Right ventricle myocardium inferior (tissue), 1 donor: ENCODE measurements at regions not wholly inside any gene's neighbourhood (a gene's known extent, or its start where the extent isn't known, plus 50 kb on each side); places are given as distances from the start of the nearest gene placed in this dataset.

Source experiments
- ATAC-seq: fragments of 200-7000 bp; cut with Tn5 transposase; one replicate; pipeline ENCODE4 v1.9.1; 2020; ENCODE audit warnings: mild to moderate bottlenecking, moderate library complexity
- DNase-seq: peaks from one replicate; pipeline ENCODE4 v3.0.0; 2021; ENCODE audit errors: missing footprints
- intact Hi-C: fragments of 100-400 bp; cut with DNase I; formaldehyde crosslinking; loops from one replicate; pipeline ENCODE4 v1.11.0; 2022
- donor health status: DM: no; HTN: yes; CAD: no; lungs with severe emphysema.

DNA sequence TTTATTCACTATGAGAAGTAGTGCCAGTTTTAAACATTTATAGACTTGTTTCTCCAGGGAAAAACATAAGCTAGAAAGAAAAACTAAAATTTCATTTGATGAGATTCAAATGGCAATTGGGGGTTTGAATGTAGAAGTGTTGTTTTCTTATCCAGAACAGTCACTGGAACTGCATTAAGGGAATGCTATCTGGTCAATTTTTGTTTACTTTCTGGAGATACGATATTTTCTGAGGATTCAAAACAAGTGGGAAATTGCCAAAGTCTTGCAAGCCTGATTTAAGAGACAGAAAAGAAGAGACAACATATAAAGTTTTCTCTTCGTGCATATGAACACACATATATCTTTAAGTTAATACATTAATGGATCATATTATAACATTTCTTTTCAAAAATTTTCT lies 118.4 kb downstream of the NXNL2 start:
- DNase-seq (no peak), ATAC-seq (no peak)
- intact Hi-C loops = no loop called here

DNA sequence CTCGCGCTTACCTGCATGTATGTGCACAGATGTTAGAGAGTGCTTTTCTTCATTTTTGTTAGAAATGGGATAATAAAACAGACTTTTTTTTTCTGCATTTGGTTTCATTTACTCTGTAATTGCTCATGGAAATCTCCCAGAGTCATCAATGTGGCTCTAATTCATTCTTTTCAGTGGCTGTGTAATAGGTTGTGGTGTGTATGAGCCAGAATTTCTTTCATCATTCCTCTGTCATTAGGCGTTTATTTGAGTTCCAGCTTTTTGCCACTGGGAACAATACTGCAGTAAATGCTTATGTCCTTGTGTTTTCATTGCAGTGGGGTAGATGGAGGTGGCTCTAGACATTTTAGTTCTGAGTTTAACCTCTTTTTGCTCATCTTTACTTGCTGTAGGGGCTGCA lies 118.9 kb downstream of the NXNL2 start:
- intact Hi-C loops = no loop called here
- DNase-seq = no peak
- ATAC-seq = no peak

DNA sequence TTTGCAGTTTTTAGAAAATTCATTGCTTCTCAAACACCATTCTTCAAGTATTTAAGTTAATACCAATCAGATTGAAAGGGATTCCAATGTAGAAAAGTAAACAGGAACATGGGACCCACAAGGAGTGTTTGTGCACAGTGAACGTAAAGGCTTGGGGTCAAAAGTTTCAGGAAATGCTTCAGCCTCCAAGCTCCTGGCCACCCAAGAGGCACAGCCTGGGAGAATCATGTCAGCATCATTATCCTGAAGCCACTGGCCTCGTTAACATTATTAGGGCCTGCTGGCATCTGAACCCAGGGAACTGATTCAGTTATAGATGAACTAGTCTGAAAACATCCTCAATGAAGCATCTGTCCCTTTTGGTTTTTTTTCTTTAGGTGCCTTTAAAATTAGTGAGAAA lies 122.9 kb downstream of the NXNL2 start:
- DNase-seq (no peak), ATAC-seq (peak; percentile 37)
- intact Hi-C loops = loop anchor here (5.0 kb wide), 2 partner anchors 69 to 344 kb away; no protein-coding TSS in a partner anchor

DNA sequence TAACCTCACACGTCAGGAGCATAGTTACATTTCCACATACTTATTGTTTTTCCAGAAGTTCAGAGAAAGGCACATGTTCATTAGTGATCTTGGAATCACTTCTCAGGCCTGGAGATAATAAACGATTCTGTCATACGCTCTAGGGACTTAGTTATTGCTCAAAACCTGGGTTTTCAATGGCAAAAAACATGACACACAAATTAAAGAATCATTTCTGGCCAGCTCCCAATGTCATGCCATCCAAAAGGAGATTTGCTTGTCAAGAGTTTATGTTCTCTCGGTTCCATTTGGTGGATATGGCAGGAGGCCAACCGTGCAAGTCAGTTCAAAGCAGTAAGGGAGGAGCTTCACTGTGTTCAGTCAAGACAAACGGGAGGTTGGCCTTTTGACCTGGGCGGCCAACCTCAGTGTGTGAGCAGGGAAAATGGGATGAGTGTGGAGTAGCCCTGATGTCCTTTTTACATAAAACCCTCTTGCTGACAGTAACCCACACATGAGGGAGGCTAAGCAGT lies 123.4 kb downstream of the NXNL2 start:
- DNase-seq (no peak), ATAC-seq (peak; percentile 84)
- intact Hi-C loops = loop anchor here (5.0 kb wide), 2 partner anchors 69 to 344 kb away; no protein-coding TSS in a partner anchor

DNA sequence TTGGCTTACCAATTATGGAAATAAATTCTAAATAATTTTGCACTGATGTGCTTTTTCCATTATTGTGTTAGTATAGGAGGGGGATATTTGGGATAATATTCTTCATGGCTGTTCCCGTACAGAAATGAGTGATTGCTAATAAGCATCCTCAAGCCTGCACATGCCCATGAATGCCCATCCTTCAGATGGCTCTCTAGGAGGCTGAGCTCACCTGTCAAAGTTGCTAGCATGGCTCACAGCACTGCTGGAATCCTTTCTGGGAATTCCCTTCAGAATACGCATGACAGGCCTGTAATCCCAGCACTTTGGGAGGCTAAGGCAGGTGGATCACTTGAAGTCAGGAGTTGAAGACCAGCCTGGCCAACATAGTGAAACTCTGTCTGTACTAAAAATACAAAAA lies 124.1 kb downstream of the NXNL2 start:
- intact Hi-C loops = loop anchor here (5.0 kb wide), 2 partner anchors 68 to 343 kb away; no protein-coding TSS in a partner anchor

DNA sequence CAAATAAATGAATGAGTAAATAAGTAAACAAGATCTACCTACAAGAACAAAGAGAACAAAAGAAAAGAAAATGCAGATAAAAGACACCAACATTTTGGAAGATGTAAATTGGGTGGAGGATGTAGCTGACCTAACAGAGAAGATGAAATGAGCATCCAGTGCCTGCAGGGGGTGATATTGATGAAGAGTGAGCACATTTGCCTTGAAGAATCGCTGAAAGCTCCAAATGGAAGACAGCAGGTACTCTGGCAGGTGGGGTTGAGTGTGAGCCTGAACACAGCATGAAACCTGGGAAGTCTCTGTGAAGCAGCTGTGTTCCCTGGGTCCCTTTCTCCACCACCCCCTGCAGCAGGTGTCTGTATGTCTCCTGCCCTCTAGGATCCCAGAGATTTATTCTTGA lies 125.6 kb downstream of the NXNL2 start:
- intact Hi-C loops = no loop called here
- no peak for ATAC-seq
- no peak for DNase-seq

More for the DNA sequence above, 124.1 kb downstream of the NXNL2 start:
- ATAC-seq = no peak
- no peak for DNase-seq

DNA sequence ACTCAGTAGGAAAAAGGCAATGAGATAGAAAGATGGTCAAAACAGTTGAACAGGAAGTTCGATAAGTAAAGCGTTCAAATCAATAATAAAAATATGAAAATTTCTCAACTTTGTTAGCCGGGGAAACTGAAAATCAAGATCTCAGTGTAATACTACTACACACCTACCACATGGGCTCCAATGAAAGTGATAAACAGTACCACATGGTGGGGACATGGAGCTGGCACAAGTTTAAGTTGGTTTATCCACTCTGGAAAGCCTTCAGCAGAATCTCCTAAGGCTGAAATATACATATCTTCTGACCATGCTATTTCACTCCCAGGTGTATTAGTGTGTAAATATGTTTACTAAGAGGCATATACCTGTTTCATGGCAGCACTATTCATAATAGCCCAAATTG lies 126.8 kb downstream of the NXNL2 start:
- no peak for DNase-seq
- no peak for ATAC-seq
- intact Hi-C loops = no loop called here

DNA sequence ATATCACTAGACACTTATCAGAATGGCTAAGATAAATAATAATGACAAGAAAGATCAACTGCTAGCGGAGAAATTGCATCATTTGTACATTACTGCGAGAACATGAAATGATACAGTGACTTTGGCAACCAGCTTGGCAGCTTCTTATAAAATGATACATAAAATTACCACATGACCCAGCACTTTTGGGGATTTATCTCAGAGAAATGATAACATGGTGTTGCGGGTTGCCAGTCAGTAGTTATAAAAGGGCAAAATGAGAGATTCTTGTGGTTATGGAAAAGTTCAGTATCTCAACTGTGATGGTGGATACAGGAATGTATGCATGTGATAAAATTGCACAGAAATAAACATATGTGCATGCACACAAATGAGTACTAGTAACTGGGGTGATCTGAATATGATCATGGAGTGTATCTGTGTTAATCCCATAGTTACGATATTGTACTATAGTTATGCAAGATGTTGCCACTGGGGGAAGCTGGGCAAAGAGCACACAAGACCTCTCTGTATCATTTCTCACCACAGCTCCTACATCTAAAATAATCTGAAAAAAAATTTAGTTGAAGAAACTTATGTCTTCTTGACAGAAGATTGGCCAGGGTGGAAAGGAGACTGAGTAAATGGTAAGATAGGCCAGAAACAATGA lies 128.9 kb downstream of the NXNL2 start:
- ATAC-seq (no peak), DNase-seq (no peak)
- intact Hi-C loops = no loop called here

DNA sequence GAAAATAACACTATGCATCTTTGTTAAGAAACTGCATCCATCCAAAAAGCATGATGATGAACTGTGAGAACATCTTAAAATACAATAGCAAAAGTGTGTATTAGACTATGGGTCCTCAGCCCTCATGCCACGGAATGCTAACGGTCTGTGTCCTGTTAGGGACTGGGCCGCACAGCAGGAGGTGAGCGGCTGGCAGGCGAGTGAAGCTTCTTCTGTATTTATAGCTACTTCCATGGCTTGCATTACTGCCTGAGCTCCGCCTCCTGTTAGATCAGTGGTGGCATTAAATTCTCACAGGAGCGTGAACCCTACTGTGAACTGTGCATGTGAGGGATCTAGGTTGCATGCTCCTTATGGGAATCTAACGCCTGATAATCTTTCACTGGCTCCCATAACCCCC lies 129.8 kb downstream of the NXNL2 start:
- ATAC-seq (no peak), DNase-seq (no peak)
- intact Hi-C loops = no loop called here

DNA sequence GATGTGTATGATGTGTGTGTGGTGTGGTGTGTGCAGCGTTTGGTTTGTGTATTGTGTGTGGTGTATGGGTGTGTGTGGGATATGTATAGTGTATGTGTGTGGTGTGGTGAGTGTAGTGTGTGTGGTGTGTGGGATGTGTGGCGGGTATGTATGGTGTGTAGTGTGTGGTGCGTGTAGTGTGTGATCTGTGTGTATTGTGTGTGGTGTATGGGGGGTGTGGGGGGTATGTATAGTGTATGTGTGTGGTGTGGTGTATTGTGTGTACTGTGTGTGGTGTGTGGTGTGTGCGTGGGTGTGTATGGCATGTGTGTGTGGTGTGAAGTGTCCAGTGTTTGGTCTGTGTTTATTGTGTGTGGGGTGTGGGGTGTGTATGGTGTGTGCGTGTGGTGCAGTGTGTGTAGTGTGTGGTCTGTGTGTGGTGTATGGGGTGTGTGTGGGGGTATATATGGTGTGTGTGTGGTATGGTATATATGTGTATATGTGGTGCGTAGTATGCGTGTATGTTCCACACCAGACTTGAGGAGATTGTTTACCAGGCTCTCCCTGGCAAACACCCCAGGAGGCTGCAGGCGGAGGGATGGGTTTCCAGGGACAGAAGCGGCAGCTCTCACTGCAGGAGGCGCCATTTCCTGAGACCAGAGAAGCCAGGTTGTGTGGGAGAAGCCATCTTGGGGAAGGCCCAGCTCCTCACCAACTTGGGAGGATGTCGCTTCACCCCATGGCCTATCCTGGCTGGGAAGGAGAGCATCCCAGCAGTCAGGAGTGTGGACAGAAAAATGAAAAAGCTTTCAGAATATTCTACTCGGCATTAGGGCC lies 138.1 kb downstream of the NXNL2 start:
- DNase-seq (no peak), ATAC-seq (no peak)
- intact Hi-C loops = no loop called here

DNA sequence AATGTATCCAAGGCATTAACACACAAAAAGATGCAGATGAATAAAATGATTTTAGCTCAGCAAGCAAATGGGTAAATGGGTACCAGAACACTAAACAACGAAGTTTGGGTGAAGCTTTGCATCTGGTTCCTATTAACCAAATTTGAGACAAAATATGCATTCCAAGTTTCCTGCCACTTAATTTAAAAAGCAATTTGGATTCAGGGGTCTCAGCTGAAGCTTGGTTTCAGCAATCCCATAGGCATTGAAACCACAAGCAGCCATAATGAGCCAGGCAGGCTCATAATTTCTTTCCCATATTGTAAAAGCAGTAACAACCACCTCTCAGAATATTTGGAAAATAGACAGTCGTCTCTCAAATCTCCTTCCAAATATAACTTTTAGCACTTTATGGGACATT lies 138.9 kb downstream of the NXNL2 start:
- no peak for ATAC-seq
- intact Hi-C loops = no loop called here
- DNase-seq = no peak

DNA sequence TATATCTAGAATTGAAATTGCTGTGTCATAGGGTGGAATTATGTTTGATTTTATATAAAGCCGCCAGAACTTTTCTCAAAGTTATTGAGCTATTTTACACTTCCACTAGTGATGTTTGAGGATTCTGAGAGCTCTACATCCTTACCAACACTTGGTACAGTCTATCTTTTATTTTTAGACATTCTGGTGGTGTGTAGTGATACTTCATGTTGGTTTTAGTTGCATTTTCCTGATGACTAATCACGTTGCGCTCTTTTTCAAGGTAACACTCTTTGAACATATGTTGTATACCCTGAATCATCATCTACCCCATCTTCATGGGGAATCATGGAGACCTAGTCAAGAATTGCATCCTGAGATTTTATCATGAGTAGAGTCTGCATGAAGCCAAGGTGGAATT lies 141.7 kb downstream of the NXNL2 start:
- intact Hi-C loops = no loop called here
- ATAC-seq (no peak), DNase-seq (no peak)

DNA sequence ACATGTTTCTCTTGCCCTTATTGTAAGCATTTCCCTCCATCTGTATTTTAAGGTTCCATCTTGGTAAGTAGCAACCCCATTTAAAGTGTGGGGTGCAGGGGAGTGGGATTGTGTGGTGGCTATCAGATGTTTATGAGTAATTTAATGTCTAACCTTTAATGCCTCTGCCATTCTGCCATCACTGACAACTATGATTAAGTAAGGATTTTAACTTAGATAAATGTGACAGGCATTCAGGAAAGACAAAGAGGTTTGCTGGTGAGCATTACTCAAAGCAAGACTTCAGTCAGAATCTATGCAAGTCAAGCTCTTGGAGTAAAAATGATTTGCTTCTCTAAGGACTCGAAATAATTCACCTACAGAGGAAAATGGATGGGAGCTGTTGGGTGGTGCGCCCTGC lies 143.0 kb downstream of the NXNL2 start:
- DNase-seq (no peak), ATAC-seq (no peak)
- intact Hi-C loops = no loop called here

DNA sequence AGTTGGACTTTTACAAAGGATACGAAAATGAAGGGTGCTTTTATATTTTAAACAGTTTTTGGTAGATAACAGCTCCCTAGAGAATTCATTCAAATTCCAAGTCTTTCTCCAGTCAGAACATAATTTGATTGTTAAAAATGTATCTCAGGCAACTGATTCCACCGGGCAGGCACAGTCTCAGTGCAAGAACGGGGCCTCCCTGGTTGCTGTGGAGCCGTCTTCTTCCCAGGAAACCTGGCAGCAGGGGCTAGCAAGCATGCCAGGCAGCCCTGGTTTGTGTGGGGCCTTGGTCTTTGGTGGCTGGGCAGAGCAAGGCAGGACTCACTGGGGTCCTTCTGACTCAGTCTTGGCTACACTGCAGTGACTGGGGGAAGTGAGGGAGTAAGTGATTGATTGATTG lies 143.5 kb downstream of the NXNL2 start:
- ATAC-seq = no peak
- intact Hi-C loops = no loop called here
- DNase-seq = no peak

DNA sequence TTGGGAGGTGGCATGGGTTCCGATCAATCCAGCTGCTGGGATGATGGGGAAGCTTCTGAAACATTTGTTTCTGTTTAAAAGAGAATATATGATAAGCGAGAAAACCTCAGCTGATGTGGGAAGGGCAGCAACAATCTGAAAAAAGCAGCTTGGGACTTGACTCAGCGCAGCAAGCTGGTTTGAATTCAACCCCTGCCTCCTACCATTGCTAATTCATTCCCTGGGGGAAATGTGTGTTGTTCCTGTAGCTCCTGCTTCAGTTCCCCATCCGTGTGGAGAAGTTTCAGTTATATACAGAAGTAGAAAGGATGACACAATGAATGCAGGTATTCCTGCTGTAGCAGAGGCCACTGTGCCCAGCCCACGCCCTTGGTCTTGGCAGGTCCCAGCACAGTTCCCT lies 145.1 kb downstream of the NXNL2 start:
- DNase-seq (no peak), ATAC-seq (no peak)
- intact Hi-C loops = no loop called here

DNA sequence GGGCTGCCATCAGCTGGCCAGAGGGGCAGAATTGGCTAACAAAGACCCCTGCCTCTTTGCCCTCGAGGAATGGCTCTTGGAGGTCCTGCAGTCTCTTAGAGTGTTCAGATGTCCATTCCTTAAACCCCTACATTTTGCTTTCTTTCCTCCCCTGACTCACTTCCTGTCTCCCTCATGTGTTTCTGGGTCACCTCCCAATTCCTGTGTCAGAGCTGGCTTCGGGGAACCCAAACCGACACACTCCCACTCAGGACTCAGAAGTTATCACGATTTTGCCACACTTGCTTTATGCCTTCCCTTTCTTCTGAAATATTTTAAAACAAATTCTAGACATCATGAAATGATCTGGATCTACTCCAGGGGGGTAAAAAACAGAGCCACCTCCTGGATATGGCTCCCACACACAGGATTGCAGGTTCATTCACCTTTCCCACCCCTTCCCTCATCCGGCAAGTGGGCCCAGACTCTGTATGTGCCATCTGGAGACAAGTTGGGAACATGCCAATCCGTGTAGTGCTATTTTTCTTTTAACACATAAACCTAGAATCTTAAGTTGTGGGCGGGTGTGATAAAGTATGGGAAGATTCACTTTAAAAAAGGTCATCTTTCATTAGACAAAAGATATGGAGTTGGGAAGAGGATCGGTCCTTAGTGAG lies 145.7 kb downstream of the NXNL2 start:
- ATAC-seq (peak; percentile 37), DNase-seq (no peak)
- intact Hi-C loops = no loop called here

DNA sequence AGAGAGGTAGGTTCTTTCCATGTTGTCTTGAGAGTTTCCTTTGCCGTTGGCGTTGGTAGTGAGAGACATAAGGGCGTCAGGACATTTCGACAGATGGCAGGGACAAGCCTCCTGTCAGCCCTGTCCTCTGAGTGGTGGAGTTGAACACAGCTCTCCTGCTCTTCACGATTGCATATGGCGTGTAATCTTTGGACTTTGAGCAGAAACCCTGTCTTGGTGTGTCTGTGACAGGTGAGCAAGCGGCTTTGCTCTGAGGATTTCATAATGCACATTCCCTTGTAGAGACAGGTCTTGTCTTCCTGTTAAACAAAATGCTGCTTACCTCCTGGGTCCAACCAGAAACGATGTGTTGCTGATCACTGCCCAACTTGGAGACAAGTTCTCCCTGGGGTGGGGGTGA lies 146.5 kb downstream of the NXNL2 start:
- intact Hi-C loops = no loop called here
- DNase-seq = no peak
- ATAC-seq = no peak

DNA sequence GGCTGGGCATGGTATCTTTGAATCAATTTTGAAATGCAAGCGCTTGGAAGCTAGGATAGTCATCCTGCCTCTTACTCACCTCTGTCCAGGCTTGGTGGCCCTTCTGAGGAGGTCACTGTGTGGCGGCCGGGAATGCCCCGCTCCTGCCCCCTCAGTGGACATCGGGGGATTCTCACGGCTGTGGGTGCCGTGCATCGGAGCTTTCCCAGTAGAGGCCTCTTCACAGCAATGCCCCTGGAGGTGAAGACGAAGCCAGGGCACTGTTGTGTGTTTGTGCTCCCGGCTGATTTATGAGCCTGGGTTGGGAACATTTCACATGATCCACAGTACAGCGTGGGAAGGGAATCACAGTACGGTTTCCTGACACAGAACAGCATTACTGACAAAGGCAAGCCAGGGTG lies 147.5 kb downstream of the NXNL2 start:
- DNase-seq = no peak
- no peak for ATAC-seq
- intact Hi-C loops = no loop called here

DNA sequence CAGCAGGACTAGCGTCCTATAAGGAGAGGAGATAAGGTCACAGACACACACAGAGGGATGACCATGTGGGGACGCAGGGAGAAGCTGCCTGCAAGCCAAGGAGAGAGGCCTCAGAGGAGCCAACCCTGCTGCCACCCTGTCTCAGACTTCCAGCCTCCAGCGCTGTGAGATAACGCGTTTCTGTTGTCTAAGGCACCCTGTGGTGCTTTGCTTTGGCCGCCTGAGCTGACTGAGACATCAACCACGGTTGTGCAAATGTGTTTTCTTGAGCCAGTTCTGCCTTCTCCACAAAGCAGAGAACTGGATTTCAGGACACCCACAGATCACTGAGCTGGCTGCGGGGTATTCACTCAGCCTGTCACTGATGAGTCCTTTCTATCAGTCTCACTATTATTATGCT lies 149.1 kb downstream of the NXNL2 start:
- DNase-seq (no peak), ATAC-seq (no peak)
- intact Hi-C loops = no loop called here

DNA sequence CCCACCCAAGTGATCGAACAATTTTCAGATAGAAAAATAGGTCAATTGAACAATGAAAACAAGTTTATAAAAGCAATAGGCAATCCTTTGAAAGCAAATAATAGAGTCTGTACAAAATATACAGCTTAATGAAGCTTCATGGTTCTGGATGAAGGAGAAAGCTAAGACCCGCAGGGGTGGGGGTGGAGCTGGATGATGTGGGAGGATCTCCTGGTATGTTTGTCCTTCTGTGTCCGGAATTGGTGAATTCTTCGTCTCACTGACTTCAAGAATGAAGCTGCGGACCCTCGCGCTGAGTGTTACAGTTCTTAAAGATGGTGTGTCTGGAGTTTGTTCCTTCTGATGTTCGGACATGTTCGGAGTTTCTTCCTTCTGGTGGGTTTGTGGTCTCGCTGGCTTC lies 149.9 kb downstream of the NXNL2 start:
- intact Hi-C loops = no loop called here
- ATAC-seq (no peak), DNase-seq (no peak)
